Sigmoid colon (tissue), 6 donors: ENCODE measurements at regions not wholly inside any gene's neighbourhood (a gene's known extent, or its start where the extent isn't known, plus 50 kb on each side); places are given as distances from the start of the nearest gene placed in this dataset.
A peak's percentile ranks its signal among the peaks of the same experiment; 100 is the strongest.

Experiments used
- DNase-seq: peaks from one replicate; pipeline ENCODE4 v3.0.0-alpha.2; 2019
- H3K27ac ChIP-seq, 4 donors: fragments of 200-600 bp; sonication (generic); one replicate each; pipeline ENCODE4 v1.5.1; 2016 to 2019; ENCODE audit warnings: mild to moderate bottlenecking in 1 of 4
- H3K27me3 ChIP-seq, 3 donors: fragments of 200-600 bp; sonication (generic); one replicate each; pipeline ENCODE4 v1.5.1; 2019; ENCODE audit warnings: mild to moderate bottlenecking in 1 of 3
- H3K36me3 ChIP-seq, 4 donors: fragments of 200-600 bp; sonication (generic); one replicate each; pipeline ENCODE4 v1.5.1; 2016 to 2019
- H3K4me1 ChIP-seq, 4 donors: fragments of 200-600 bp; sonication (generic); one replicate each; pipeline ENCODE4 v1.5.1; 2017 to 2019
- H3K4me3 ChIP-seq, 4 donors: fragments of 200-600 bp; sonication (generic); one replicate each; pipeline ENCODE4 v1.5.1; 2017 to 2019; ENCODE audit warnings: mild to moderate bottlenecking in 2 of 4, moderate library complexity in 1 of 4
- H3K9me3 ChIP-seq, 4 donors: fragments of 200-600 bp in 3 of 4; sonication (generic) in 3 of 4; one replicate each; pipeline versions ENCODE4 v1.5.1 to v1.6.1; 2013 to 2019
- CTCF ChIP-seq, 4 experiments: fragments of 450-650 bp in 3 of 4; fragments of 200-600 bp in 1 of 4; IDR thresholded peaks; one replicate each; pipeline ENCODE4 v1.5.1; 2016 to 2019; ENCODE audit warnings: antibody characterized with exemption in 4 of 4, mild to moderate bottlenecking in 3 of 4, moderate library complexity in 2 of 4
- EP300 ChIP-seq, 4 donors: sonication (generic); formaldehyde crosslinking; IDR thresholded peaks; one replicate each; pipeline ENCODE4 v1.6.1; 2017; ENCODE audit warnings: antibody characterized with exemption in 4 of 4
- POLR2A ChIP-seq, 2 donors: fragments of 450-650 bp; IDR thresholded peaks; one replicate each; pipeline ENCODE4 v1.6.1; 2016; ENCODE audit warnings: antibody characterized with exemption in 2 of 2, mild to moderate bottlenecking in 2 of 2, moderate library complexity in 2 of 2
- POLR2AphosphoS5 ChIP-seq, 4 donors: sonication (generic); formaldehyde crosslinking; IDR thresholded peaks; one replicate each; pipeline ENCODE4 v1.6.1; 2017; ENCODE audit warnings: antibody characterized with exemption in 4 of 4
- WGBS, 2 donors: extraction: QIAGEN DNeasy Blood & Tissue Kit; methylation state at CpG; one replicate each; pipeline ENCODE4 v1.1.7; 2013; 5-methylcytosine and 5-hydroxymethylcytosine counted together
- intact Hi-C: fragments of 100-400 bp; cut with DNase I; formaldehyde crosslinking; loops from one replicate; pipeline ENCODE4 v1.15.1; 2023
- donor health status: healthy with polysubstance abuse.
- donor health status: healthy.

DNA sequence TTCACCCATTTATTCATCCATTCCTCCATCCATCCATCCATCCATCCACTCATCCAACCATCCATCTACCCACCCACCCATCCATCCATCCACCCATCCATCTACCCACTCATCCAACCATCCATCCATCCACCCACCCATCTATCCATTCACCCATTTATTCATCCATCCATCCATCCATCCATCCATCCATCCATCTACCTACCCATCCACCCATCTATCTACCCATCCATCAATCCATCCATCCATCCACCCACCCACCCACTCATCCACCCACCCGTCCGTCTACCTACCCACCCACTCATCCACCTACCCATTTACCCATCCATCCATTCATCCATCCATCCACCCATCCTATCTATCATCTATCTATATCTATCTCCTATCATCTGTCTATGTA is 169.4 kb upstream of the SHH start:
- TF ChIP-seq POLR2A (IDR thresholded peaks at IDR 0.05) (no peak), EP300 (IDR thresholded peaks at IDR 0.05) (no peak), POLR2AphosphoS5 (IDR thresholded peaks at IDR 0.05) (no peak), CTCF (IDR thresholded peaks at IDR 0.05) (no peak)
- intact Hi-C loops, result no loop called here
- Histone ChIP-seq H3K27ac (no peak overlapping the region), H3K36me3 (no peaks in the 10 kb centered on the region), H3K4me1 (no peaks in the 10 kb centered on the region), H3K9me3 (no peaks in the 10 kb centered on the region), H3K4me3 (no peak overlapping the region), H3K27me3 (peaks cover 0 to 4% (median 0%) of the 10 kb centered on the region in 3 donors)
- WGBS, 2 donors, result 84 to 91% methylated on average over 2 of the region's 2 CpGs
- no peak for DNase-seq

DNA sequence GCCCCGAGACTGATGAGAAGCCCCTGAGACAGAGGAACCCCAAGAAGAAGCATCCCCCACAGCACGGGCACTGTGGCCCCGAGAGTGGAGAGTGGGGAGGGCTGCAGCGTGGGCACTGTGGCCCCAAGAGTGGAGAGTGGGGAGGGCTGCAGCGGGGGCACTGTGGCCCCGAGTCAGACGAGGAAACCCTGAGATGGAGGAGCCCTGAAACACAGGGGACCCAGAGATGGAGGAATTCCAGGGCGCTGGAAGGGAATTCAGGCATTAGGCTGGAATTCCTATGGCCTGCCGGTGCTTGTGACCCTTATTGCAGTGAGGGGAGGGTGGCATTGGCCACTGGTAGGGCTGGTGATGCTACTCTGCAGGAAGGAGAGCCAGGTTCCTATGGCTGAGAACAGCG is 168.6 kb upstream of the SHH start:
- H3K36me3 ChIP-seq, result no peaks in the 10 kb centered on the region
- no peak overlapping the region for H3K4me3 ChIP-seq
- TF ChIP-seq POLR2AphosphoS5 (IDR thresholded peaks at IDR 0.05) (no peak), POLR2A (IDR thresholded peaks at IDR 0.05) (no peak), CTCF (IDR thresholded peaks at IDR 0.05) (no peak), EP300 (IDR thresholded peaks at IDR 0.05) (no peak)
- H3K27me3 ChIP-seq, result peaks cover 0 to 4% (median 0%) of the 10 kb centered on the region in 3 donors
- intact Hi-C loops, result no loop called here
- no peaks in the 10 kb centered on the region for H3K9me3 ChIP-seq
- no peaks in the 10 kb centered on the region for H3K4me1 ChIP-seq
- 87 to 88% methylated on average over 10 of the region's 10 CpGs for WGBS, 2 donors
- peak; percentile 36 for DNase-seq
- H3K27ac ChIP-seq, result no peak overlapping the region

- Histone ChIP-seq H3K27me3 (peaks cover 0 to 4% (median 0%) of the 10 kb centered on the region in 3 donors), H3K4me1 (no peaks in the 10 kb centered on the region), H3K4me3 (no peak overlapping the region), H3K36me3 (no peaks in the 10 kb centered on the region), H3K27ac (no peak overlapping the region), H3K9me3 (no peaks in the 10 kb centered on the region)
- peak; percentile 39 for DNase-seq
- intact Hi-C loops, result no loop called here
- TF ChIP-seq CTCF (IDR thresholded peaks at IDR 0.05) (no peak), POLR2A (IDR thresholded peaks at IDR 0.05) (no peak), POLR2AphosphoS5 (IDR thresholded peaks at IDR 0.05) (no peak), EP300 (IDR thresholded peaks at IDR 0.05) (no peak)
- 68 to 84% methylated on average over 12 of the region's 12 CpGs for WGBS, 2 donors
Measured at GRCh38 chr7:155979994-155980393, 167.7 kb upstream of the SHH start.

- Histone ChIP-seq H3K27ac (no peak overlapping the region), H3K4me3 (no peak overlapping the region), H3K36me3 (no peaks in the 10 kb centered on the region), H3K4me1 (no peaks in the 10 kb centered on the region), H3K27me3 (peaks cover 0 to 4% (median 0%) of the 10 kb centered on the region in 3 donors), H3K9me3 (no peaks in the 10 kb centered on the region)
- DNase-seq, result peak; percentile 35
- intact Hi-C loops, result no loop called here
- TF ChIP-seq CTCF (IDR thresholded peaks at IDR 0.05), result no peak
- no peak for TF ChIP-seq POLR2A (IDR thresholded peaks at IDR 0.05)
- no peak for TF ChIP-seq EP300 (IDR thresholded peaks at IDR 0.05)
- no peak for TF ChIP-seq POLR2AphosphoS5 (IDR thresholded peaks at IDR 0.05)
- 77 to 83% methylated on average over 4 of the region's 4 CpGs for WGBS, 2 donors
Measured at GRCh38 chr7:155979566-155979965, 167.3 kb upstream of the SHH start.

DNA sequence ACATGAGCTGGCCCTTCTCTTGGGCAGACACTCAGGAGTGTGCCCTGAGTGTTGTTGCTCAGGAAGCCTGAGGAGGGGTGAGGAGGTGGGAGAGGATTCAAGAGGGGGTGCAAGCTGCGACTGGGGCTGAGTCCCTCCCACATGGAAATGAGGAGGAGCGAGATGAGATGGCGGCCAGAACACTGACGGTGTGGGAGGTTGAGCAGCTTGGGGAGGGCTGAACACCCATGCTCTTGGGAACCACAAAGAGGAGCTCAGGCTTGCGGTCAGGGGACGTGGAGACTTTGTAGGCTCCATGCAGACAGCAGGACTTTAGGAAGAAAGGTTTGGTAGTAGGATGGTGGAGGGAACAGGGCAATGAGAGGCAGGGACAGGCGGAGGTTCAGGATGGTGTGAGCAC is 163.2 kb upstream of the SHH start:
- H3K27ac ChIP-seq, result no peak overlapping the region
- H3K27me3 ChIP-seq, result peaks cover 0 to 9% (median 0%) of the 10 kb centered on the region in 3 donors
- H3K4me3 ChIP-seq, result no peak overlapping the region
- DNase-seq, result peak; percentile 38
- TF ChIP-seq POLR2AphosphoS5 (IDR thresholded peaks at IDR 0.05), result no peak
- no peak for TF ChIP-seq EP300 (IDR thresholded peaks at IDR 0.05)
- TF ChIP-seq POLR2A (IDR thresholded peaks at IDR 0.05), result no peak
- no peak for TF ChIP-seq CTCF (IDR thresholded peaks at IDR 0.05)
- H3K9me3 ChIP-seq, result no peaks in the 10 kb centered on the region
- 79 to 84% methylated on average over 7 of the region's 7 CpGs for WGBS, 2 donors
- intact Hi-C loops, result no loop called here
- no peaks in the 10 kb centered on the region for H3K4me1 ChIP-seq
- H3K36me3 ChIP-seq, result no peaks in the 10 kb centered on the region
